Kidney (tissue), 13 donors: ENCODE measurements at regions not wholly inside any gene's neighbourhood (a gene's known extent, or its start where the extent isn't known, plus 50 kb on each side); places are given as distances from the start of the nearest gene placed in this dataset.
"Not testable (repeated sequence)": the region's sequence is repeated elsewhere in the genome, so short reads cannot be mapped to it uniquely, and the experiment has no call there.

ENCODE experiments used
- DNase-seq, 5 donors: peaks; one replicate each; pipeline ENCODE4 v3.0.0-alpha.2; 2013 to 2020
- FAIRE-seq: peaks from 2 replicates; lab custom pipeline; 2012; peaks lifted over from hg19 to GRCh38; lab: Jason Lieb, UNC
- H3K27ac ChIP-seq, 2 donors: one replicate each; pipeline ENCODE4 v1.7.0; 2013; ENCODE audit warnings: low read depth in 2 of 2, low read length in 2 of 2, inconsistent platforms in 1 of 2
- H3K27me3 ChIP-seq: one replicate; pipeline ENCODE4 v1.7.1; 2013; ENCODE audit warnings: low read length, inconsistent platforms; ENCODE audit not compliant: control insufficient read depth, insufficient read depth
- H3K36me3 ChIP-seq, 3 donors: one replicate each; pipeline versions ENCODE4 v1.7.0 to v1.7.1; 2013; ENCODE audit warnings: low read length in 3 of 3, control low read depth in 1 of 3, inconsistent platforms in 1 of 3; ENCODE audit not compliant: insufficient read depth in 3 of 3, control insufficient read depth in 2 of 3
- H3K4me1 ChIP-seq, 3 donors: one replicate each; pipeline versions ENCODE4 v1.7.0 to v1.7.1; 2013; ENCODE audit warnings: low read length in 3 of 3, inconsistent platforms in 1 of 3, low read depth in 1 of 3; ENCODE audit not compliant: control insufficient read depth in 2 of 3, insufficient read depth in 2 of 3
- H3K4me3 ChIP-seq, 3 donors: one replicate each; pipeline versions ENCODE4 v1.7.0 to v1.8.1; 2013; ENCODE audit warnings: low read length in 3 of 3, control low read depth in 1 of 3, inconsistent platforms in 1 of 3
- H3K9ac ChIP-seq, 3 donors: one replicate each; pipeline versions ENCODE4 v1.7.0 to v1.7.1; 2013; ENCODE audit warnings: low read length in 3 of 3, control low read depth in 1 of 3, inconsistent platforms in 1 of 3
- H3K9me3 ChIP-seq, 3 donors: one replicate each; pipeline versions ENCODE4 v1.7.0 to v1.7.1; 2013; ENCODE audit warnings: low read length in 3 of 3, control low read depth in 1 of 3, inconsistent platforms in 1 of 3; ENCODE audit not compliant: control insufficient read depth in 2 of 3, insufficient read depth in 1 of 3
- CTCF ChIP-seq: IDR thresholded peaks from 3 replicates; pipeline ENCODE4 v1.5.1; 2012; ENCODE audit warnings: mild to moderate bottlenecking, moderate library complexity, borderline replicate concordance; ENCODE audit not compliant: insufficient read depth; ENCODE audit errors: extremely low read depth
- intact Hi-C: fragments of 100-400 bp; cut with DNase I; formaldehyde crosslinking; loops from one replicate; pipeline ENCODE4 v1.11.1; 2022
- donor health status: control.
- donor health status: control.
- donor health status: control.
- donor health status: control.
- donor health status: control.
- donor health status: DM: yes; HTN: yes; CAD: no.
- donor health status: Normal renal cell carcinoma (clear cell type).

DNA sequence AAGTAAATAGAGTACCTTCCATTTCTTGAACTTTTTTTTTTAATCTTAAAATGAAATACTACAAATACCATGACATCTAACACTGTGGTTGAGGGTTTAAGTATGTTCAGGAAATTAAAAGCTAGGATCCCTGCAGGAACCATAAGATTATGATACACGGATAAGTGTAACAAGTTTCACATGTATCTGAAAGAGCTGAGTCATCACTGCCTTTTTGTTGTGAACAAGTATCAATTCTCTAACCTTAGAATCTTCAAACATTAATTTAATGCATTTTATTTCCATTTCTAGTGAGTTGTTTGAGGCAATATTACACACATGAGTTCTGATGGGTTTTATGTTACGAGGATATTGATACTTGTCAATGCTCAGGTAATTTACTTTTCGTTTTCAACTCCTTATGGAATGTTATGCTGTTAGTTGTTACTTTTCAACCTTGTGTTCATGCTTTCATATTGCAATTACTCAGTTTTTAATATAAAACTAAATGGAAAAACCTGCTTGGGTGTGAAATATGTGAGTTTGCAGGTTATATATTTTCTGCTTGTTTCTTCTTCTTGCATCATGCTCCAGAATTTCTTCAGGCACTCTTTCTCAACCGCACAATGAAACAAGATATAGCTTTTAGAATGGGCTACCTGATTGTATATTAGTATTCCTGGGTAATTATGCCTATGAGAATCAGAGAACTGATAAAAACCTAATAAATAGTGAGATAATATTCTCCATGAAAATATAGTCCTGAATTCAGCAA, 361.3 kb upstream of the MTNR1B start:
- intact Hi-C loops: no loop called here
- H3K27me3 ChIP-seq: no peaks in the 10 kb centered on the region
- FAIRE-seq: no peak
- H3K4me1 ChIP-seq: no peaks in the 10 kb centered on the region
- no peak for DNase-seq
- TF ChIP-seq CTCF: no peak
- no peaks in the 10 kb centered on the region for H3K9me3 ChIP-seq
- no peak overlapping the region for H3K27ac ChIP-seq
- no peak overlapping the region for H3K9ac ChIP-seq
- H3K36me3 ChIP-seq: no peaks in the 10 kb centered on the region
- no peak overlapping the region for H3K4me3 ChIP-seq

DNA sequence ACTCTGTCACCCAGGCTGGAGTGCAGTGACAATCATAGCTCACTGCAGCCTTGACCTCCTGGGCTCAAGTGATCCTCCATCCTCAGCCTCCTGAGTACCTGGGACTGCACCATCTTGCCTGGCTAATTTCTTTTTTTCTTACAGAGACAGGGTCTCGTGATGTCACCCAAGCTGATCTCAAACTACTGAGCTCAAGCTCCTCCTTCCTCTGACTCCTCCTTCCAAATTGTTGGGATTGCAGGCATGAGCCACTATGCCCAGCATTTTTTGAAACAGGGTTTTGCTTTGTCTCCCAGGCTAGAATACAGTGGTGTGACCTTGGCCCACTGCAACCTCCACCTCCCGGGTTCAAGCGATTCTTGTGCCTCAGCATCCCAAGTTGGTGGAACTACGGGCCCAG, 358.3 kb upstream of the MTNR1B start:
- TF ChIP-seq CTCF: no peak
- DNase-seq (no peak), FAIRE-seq (no peak)
- Histone ChIP-seq H3K9ac (no peak overlapping the region), H3K4me1 (no peaks in the 10 kb centered on the region), H3K9me3 (no peaks in the 10 kb centered on the region), H3K4me3 (no peak overlapping the region), H3K27me3 (no peaks in the 10 kb centered on the region), H3K27ac (no peak overlapping the region), H3K36me3 (no peaks in the 10 kb centered on the region)
- intact Hi-C loops: no loop called here

- peak in 1 of 5 donors; percentile 54 for DNase-seq
- H3K36me3 ChIP-seq, H3K4me3 ChIP-seq, FAIRE-seq, H3K9ac ChIP-seq, H3K4me1 ChIP-seq, H3K27me3 ChIP-seq, intact Hi-C loops, H3K9me3 ChIP-seq, H3K27ac ChIP-seq: not testable (repeated sequence)
Measured at GRCh38 chr11:92618020-92618419, 351.4 kb upstream of the MTNR1B start.

DNA sequence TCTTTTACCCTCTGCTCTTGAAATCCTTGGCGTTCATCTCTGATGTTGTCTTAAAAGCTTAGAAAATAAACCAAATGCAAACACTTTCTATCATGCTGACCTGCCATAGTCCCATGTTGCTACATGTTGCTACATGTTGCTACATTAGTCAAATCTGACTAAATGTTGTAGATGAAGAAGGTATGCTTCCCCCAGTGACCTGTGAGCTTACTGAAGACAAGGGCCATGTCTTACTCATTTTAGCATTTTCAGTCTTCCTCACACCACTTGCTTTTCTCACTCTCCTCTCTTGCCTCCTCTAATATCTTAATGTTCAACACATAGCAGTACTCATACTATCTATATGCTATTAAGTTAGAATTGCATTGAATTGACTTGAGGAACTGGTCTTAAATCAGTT, 346.4 kb upstream of the MTNR1B start:
- Histone ChIP-seq H3K9ac (no peak overlapping the region), H3K4me3 (no peak overlapping the region), H3K4me1 (no peaks in the 10 kb centered on the region), H3K27ac (no peak overlapping the region), H3K36me3 (no peaks in the 10 kb centered on the region), H3K27me3 (no peaks in the 10 kb centered on the region), H3K9me3 (no peaks in the 10 kb centered on the region)
- TF ChIP-seq CTCF: no peak
- FAIRE-seq (no peak), DNase-seq (no peak)
- intact Hi-C loops: no loop called here
